MG63 (cell line): ENCODE measurements at regions not wholly inside any gene's neighbourhood (a gene's known extent, or its start where the extent isn't known, plus 50 kb on each side); places are given as distances from the start of the nearest gene placed in this dataset.
"Not testable (repeated sequence)": the region's sequence is repeated elsewhere in the genome, so short reads cannot be mapped to it uniquely, and the experiment has no call there.

Experiments used
- DNase-seq: peaks from one replicate; pipeline ENCODE4 v3.0.0-alpha.2; 2020
- H3K27me3 ChIP-seq: fragments of 250-450 bp; sonication (Bioruptor Pico); 2 replicates; pipeline ENCODE4 v1.5.1; 2020; ENCODE audit warnings: mild to moderate bottlenecking, moderate library complexity
- H3K36me3 ChIP-seq: fragments of 250-450 bp; sonication (Bioruptor Pico); 2 replicates; pipeline ENCODE4 v1.5.1; 2020; ENCODE audit warnings: mild to moderate bottlenecking, moderate library complexity
- H3K4me3 ChIP-seq: fragments of 250-450 bp; sonication (Bioruptor Pico); 2 replicates; pipeline ENCODE4 v1.5.1; 2020; ENCODE audit warnings: mild to moderate bottlenecking, moderate library complexity
- H3K9me3 ChIP-seq: fragments of 250-450 bp; sonication (Bioruptor Pico); 2 replicates; pipeline ENCODE4 v1.5.1; 2020; ENCODE audit warnings: mild to moderate bottlenecking, moderate library complexity

DNA sequence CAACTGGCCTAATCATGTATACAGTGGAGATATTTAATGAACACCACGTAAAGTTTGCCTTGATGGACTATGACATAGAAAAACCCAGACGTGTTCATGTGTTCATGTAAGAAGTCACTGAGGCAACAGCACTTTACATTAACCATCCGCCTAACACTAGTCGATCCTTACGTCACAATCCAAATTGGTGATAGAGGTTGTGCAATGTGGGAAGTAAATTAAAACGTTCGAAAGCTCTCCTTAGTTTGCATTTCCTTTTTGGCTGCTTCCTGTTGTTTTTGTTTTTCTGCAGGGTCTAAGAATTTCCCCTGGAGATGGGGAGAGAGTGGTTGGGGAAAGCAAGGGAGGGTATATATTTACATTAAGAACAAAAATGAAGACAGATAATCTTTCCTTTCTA is 587.5 kb upstream of the ADGRL2 start:
- DNase-seq: no peak
- H3K9me3 ChIP-seq: no peaks in the 10 kb centered on the region
- no peaks in the 10 kb centered on the region for H3K36me3 ChIP-seq
- H3K4me3 ChIP-seq: no peak overlapping the region
- no peaks in the 10 kb centered on the region; the same call in 1 of the 2 replicates for H3K27me3 ChIP-seq

DNA sequence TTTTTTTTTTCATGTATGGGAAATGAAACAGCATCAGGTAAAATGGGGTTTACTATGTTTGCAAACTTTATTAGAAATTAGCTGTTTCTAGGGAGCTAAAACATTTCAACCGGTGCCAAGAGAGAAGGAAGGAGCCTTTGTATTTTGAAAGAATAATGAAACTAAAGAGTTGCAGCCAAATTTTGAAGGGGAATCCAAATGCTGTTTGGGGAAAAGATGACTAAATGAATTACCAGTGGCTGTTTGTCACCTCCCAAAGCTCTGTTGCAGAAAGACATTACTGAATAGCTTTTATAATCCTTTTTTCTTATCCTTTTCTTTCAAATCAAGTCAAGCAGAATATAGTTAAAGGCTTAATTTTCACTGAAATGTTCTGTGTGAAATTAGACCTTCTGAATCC is 591.3 kb upstream of the ADGRL2 start:
- H3K36me3 ChIP-seq: no peaks in the 10 kb centered on the region
- no peaks in the 10 kb centered on the region for H3K27me3 ChIP-seq

DNA sequence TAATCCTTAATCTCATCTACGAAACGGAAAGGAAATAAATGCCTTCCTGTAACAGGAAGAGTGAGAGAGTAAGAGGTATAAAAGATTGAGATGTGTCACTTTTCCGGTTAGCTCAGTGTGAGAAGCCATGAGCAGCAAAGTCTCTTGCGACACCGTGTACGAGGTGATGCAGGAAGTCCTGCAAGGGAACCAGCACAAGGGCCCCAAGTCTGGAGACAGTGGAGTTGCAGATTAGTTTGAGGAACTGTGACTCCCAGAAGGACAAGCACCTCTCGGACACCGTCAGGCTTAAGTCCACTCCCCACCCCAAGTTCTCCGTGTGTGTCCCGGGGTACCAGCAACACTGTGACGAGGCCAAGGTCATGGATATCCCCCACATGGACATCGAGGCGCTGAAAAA is 592.3 kb upstream of the ADGRL2 start:
- Histone ChIP-seq H3K4me3 (no peak overlapping the region), H3K27me3 (no peaks in the 10 kb centered on the region), H3K9me3 (no peaks in the 10 kb centered on the region), H3K36me3 (no peaks in the 10 kb centered on the region)
- DNase-seq: no peak

More for the DNA sequence above, 591.3 kb upstream of the ADGRL2 start:
- Histone ChIP-seq H3K9me3 (no peaks in the 10 kb centered on the region), H3K4me3 (no peak overlapping the region)
- no peak for DNase-seq

DNA sequence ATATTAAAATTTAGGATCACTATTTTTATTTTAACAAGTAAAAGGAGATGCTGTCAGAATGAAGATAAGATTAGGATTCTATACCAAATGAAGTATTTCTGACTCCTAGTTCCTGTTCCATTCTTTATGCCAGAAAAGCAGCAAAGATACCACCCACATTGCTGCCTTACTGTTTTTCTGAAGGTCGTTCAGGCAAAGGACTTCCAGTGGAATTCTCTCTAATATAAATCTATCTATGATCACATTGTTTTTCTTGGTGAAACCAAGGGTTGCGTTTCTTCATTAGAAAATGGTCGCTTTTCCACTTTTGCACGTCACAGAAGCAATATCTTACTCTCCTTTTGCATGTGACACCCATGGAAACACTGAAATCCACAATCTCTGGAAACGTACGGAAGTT is 594.8 kb upstream of the ADGRL2 start:
- DNase-seq: no peak
- Histone ChIP-seq H3K27me3 (no peaks in the 10 kb centered on the region), H3K9me3 (no peaks in the 10 kb centered on the region), H3K4me3 (no peak overlapping the region), H3K36me3 (no peaks in the 10 kb centered on the region)

DNA sequence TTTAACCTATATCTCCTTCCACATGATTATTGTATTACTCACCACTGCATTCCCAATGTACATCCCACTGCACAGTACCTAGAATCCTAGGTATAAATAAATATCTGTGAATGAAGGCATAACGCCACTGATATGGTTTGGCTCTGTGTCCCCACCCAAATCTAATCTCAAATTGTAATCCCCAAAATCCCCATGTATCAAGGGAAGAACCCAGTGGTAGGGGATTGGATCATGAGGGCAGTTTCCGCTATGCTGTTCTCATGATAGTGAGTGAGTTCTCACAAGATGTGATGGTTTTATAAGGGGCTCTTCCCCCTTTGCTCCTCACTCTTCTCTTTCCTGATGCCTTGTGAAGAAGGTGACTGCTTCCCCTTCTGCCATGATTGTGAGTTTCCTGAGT is 599.0 kb upstream of the ADGRL2 start:
- no peaks in the 10 kb centered on the region for H3K9me3 ChIP-seq
- no peak overlapping the region for H3K4me3 ChIP-seq
- no peaks in the 10 kb centered on the region for H3K27me3 ChIP-seq
- DNase-seq: no peak
- no peaks in the 10 kb centered on the region for H3K36me3 ChIP-seq

DNA sequence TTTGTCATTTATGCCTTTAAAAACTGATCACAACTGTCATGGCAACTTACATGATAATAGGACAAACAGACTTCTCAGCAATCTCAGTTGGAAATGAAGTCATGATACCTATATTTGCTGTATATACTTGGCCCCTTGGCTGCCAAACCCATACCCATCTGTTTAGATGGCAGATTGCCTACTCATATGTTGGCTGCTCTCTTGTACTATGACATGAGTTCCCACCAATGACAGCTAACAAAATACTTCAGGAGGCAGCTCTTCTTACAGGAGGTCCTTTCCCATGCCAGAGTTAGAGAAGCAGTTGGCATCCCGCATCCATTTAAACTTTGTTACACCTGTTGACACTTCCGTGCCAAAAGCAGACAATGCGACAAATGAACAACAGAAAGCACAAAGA is 603.1 kb upstream of the ADGRL2 start:
- Histone ChIP-seq H3K9me3 (no peaks in the 10 kb centered on the region), H3K4me3 (no peak overlapping the region), H3K36me3 (no peaks in the 10 kb centered on the region), H3K27me3 (0 out of 2 replicates have a peak, but pooled peaks cover 2% of the 10 kb centered on the region)
- no peak for DNase-seq

DNA sequence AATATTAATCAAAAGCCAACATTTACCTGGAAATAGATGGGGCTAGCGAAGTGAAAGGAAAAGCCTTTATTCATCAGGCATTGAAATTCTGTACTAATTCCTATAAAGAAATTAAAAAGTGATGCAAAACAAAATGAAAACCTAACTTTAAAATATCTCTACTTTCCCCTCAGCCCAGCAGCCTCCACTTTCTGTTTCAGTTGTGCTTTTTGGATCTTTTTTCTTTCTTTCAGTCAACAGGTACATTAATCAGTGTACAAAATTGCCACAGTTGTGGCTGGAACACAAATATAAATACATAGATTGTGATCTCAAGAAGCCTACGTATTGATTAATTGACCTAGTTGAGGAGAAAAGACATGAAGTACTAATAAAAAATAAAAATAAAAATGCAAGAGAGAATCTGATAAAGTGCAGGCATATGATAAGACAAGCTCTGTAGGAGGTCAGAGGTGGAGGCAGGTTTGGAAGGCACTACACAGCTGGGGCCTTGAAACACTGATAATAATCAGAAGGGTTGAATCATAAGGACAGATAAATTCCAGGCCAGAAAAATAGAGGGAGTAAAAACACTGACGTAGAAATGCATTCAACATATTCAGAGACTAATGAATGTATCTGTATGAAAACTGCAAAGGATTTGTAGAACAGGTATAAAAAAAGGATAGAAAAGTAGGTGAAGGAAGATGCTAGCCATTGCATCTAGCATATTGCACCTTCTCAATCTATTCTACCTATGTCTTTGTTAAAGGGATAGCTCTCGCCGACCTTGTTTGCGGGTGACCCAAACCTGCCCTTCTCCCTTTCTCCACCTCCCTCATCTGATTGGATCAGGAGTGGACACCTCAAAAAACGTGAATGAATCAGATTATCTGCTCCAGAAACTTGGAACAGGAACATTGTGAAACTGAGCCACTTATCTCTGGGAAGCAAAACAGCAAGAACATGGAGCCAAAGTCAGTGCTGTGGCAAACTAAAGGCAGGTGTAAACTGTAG is 607.8 kb upstream of the ADGRL2 start:
- Histone ChIP-seq H3K4me3 (no peak overlapping the region), H3K36me3 (no peaks in the 10 kb centered on the region), H3K27me3 (0 out of 2 replicates have a peak, but pooled peaks cover 2% of the 10 kb centered on the region), H3K9me3 (no peaks in the 10 kb centered on the region)
- DNase-seq: no peak

DNA sequence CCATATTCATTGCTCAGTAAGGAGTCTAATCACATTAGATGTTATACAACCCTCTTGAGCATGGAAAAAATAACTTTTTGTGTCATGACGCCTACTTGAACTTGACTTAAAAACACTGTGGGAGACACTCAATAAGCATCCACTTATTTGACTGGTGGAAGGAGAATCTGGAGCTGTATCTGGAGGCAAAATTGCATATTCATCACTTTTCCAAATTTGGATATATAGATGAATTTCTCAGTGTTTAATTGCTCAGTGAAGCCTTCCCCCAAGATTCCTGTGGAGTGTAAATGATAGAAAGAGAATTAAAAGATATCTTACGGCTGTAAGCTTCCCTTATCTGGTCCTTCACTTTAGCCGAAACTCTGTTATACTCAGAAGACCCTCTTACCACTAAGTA is 610.7 kb upstream of the ADGRL2 start:
- DNase-seq: no peak
- no peaks in the 10 kb centered on the region for H3K27me3 ChIP-seq
- no peaks in the 10 kb centered on the region for H3K9me3 ChIP-seq
- no peak overlapping the region for H3K4me3 ChIP-seq
- H3K36me3 ChIP-seq: no peaks in the 10 kb centered on the region

DNA sequence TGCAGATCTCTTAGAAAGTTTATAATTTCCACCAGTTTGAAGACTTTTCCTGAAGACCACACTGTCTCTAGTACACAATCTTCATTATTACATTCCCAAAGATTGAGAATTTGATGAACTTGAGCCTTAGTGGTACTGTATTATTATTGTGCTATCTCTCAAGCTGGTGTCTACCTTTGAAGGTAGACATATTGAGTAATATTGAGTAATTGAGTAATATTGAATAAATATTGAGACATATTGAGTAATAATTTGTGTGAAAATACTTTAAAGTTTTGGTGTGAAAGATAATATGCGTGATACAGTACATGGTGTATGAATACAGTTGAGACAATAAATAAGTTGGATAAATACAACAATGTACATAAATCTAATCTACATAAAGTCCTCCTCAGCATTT is 613.1 kb upstream of the ADGRL2 start:
- no peaks in the 10 kb centered on the region for H3K36me3 ChIP-seq
- no peak for DNase-seq
- H3K27me3 ChIP-seq: no peaks in the 10 kb centered on the region
- no peaks in the 10 kb centered on the region for H3K9me3 ChIP-seq
- no peak overlapping the region for H3K4me3 ChIP-seq

DNA sequence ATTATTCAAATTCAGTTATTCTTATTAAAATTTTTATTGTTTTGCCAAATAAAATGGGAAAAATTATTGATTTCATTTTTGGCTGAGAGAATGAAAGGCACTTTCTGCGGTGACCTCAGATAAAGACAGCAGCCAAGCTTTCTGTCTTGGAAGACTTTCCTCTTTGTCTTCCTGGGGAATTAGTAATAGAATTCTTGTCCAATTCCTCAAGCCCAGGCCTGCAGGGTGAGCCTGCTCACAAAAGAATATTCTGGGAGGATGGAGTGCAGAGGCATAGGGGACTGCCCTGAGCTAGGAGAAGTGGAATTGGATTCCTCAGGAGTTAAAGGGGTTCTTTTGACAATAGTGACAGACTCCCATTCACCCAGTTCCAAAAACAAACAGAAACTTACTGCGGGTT is 614.5 kb upstream of the ADGRL2 start:
- DNase-seq: peak; percentile 19
- no peaks in the 10 kb centered on the region for H3K27me3 ChIP-seq
- H3K36me3 ChIP-seq: no peaks in the 10 kb centered on the region
- H3K9me3 ChIP-seq: 0 out of 2 replicates have a peak, but pooled peaks cover under 1% of the 10 kb centered on the region
- no peak overlapping the region for H3K4me3 ChIP-seq

DNA sequence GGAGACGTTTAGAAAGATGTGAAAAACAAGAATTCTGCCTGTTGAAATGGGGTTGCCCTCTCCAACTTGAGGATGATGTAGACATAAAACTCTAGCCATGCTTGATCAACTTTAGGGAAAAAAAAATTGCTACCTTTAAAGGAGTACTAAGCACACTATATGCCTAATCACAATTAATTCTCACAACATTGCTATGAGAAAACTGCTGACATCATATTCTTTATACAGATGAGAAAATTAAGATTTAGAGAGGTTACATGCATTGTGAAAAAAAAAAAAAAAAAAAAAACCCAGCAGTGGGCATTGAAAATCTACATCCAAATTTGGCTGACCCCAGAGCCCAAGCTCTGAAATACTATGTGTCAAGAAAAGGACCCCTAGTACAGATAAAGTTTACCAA is 617.2 kb upstream of the ADGRL2 start:
- H3K36me3 ChIP-seq: no peaks in the 10 kb centered on the region
- H3K9me3 ChIP-seq: 0 out of 2 replicates have a peak, but pooled peaks cover 6% of the 10 kb centered on the region
- no peaks in the 10 kb centered on the region for H3K27me3 ChIP-seq
- H3K4me3 ChIP-seq: no peak overlapping the region
- DNase-seq: no peak

DNA sequence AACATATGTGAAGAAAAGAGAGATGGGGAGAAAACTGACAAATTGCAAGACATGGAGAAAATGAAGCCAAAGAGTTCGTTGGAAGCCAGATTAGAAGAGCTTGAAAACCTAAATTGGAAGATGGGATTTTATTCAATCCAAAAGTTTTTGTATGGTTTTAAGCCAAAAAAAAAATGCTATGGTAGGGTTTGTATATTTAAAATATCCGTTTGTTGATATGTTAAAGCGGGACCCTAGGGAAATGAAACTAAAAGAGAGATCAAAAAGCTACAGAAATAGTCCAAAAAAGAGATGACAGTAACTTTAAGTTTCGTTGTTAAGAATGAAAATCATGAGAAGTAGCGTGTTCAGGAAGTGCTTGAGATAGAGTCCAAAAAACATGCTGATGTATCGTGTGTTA is 617.7 kb upstream of the ADGRL2 start:
- H3K36me3 ChIP-seq: no peaks in the 10 kb centered on the region
- 0 out of 2 replicates have a peak, but pooled peaks cover 6% of the 10 kb centered on the region for H3K9me3 ChIP-seq
- no peak for DNase-seq
- H3K4me3 ChIP-seq: no peak overlapping the region
- H3K27me3 ChIP-seq: no peaks in the 10 kb centered on the region

DNA sequence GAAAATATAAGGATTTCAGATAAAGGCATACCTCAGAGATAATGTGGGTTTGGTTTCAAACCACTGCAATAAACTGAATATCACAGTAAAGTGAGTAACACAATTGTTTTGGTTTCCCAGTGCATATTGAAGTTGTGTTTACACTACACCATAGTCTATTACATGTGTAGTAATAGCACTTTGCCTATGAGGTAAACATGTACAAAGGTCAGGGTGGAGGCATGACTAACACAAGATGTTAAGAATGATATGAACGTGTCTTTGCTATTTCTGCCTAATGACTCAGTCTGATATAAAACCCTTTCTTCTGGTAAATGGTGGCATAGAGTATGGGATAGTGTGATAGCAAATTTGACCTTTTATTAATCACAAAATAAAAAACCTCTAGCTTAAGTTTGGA is 621.5 kb upstream of the ADGRL2 start:
- 0 out of 2 replicates have a peak, but pooled peaks cover 6% of the 10 kb centered on the region for H3K9me3 ChIP-seq
- no peak overlapping the region for H3K4me3 ChIP-seq
- no peaks in the 10 kb centered on the region for H3K36me3 ChIP-seq
- no peaks in the 10 kb centered on the region for H3K27me3 ChIP-seq
- peak; percentile 5 for DNase-seq

DNA sequence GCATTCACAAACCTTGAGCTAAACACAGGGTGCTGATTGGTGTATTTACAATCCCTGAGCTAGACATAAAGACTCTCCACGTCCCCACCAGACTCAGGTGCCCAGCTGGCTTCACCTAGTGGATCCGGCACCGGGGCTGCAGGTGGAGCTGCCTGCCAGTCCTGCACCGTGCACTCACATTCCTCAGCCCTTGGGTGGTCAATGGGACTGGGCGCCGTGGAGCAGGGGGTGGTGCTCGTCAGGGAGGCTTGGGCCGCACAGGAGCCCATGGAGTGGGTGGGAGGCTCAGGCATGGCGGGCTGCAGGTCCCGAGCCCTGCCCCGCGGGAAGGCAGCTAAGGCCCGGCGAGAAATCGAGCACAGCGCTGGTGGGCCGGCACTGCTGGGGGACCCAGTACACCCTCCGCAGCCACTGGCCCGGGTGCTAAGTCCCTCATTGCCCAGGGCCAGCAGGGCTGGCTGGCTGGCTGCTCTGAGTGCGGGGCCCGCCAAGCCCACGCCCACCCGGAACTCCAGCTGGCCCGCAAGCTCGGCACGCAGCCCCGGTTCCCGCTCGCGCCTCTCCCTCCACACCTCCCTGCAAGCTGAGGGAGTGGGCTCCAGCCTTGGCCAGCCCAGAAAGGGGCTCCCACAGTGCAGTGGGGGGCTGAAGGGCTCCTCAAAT is 622.2 kb upstream of the ADGRL2 start:
- DNase-seq, H3K9me3 ChIP-seq, H3K4me3 ChIP-seq, H3K27me3 ChIP-seq, H3K36me3 ChIP-seq: not testable (repeated sequence)

DNA sequence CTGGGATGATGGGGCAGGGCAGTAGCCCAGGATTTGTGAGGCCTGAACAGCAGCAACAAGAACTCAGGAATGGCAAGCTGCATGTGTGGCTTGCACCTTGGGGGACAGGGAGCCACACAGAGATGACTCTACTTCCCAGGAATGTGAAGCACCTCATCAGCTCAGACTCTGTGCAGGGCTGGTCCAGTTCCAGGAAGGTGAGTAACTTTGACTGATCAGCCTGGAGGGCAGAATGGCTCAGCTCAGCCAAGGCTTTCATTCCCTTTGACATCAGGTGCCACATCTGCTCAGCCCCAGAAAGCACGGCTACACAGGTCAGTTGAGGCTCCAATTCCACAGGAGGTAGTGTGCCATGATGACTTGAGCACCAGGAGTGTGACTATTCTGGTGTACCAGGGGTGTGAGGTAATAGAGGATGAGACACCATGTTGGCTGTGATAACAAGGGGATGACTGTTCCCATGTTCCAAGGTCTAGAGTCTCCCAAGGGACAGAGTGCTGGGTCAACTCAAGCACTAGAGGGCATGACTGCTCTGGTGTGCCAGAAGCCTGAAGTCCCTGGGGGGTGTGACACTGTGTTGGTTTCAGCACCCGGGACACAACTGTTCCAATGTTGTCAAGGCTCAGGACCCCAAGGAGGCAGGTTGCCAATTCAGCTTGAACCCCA is 625.8 kb upstream of the ADGRL2 start:
- no peak overlapping the region for H3K4me3 ChIP-seq
- H3K36me3 ChIP-seq: no peaks in the 10 kb centered on the region
- no peaks in the 10 kb centered on the region for H3K27me3 ChIP-seq
- DNase-seq: peak; percentile 45
- H3K9me3 ChIP-seq: peaks cover 10% of the 10 kb centered on the region; the same call in 1 of the 2 replicates

DNA sequence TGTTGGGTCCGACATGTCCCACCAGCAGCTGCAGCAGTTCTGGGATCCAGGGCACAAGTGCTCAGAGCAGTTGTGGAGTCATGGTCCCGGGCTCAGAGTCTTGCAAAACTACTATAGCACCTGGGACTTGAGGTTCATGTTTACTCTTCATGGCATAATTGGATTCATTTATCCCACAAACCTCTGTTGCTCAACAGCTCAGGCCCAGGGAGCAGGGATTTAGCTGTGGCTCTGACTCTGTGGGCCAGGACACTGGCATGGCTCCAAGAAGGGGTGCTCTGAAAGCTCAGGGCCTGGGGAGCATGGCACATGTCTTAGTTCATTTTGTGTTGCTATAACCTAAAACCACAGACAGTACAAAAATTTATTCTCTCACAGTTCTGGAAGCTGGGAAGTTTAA is 626.7 kb upstream of the ADGRL2 start:
- Histone ChIP-seq H3K4me3 (no peak overlapping the region), H3K27me3 (no peaks in the 10 kb centered on the region), H3K36me3 (no peaks in the 10 kb centered on the region), H3K9me3 (peaks cover 10% of the 10 kb centered on the region; the same call in 1 of the 2 replicates)
- DNase-seq: no peak

DNA sequence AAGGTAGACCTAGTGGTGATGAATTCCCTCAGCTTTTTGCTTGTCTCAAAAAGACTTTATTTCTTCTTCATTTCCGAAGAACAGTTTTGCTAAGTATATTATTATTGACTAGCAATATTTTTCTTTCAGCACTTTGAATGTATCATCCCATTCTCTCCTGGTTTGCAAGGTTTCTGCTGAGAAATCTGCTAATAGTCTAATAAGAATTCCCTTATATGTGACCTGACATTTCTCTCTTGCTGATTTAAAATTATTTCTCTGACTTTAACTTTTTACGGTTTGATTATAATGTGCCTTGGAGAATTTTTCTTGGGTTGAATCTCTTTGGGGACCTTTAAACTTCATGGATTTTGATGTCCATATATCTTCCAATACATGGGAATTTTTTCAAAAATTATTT is 628.3 kb upstream of the ADGRL2 start:
- H3K27me3 ChIP-seq: no peaks in the 10 kb centered on the region
- DNase-seq: no peak
- H3K9me3 ChIP-seq: peaks cover 10% of the 10 kb centered on the region; the same call in 1 of the 2 replicates

More for the DNA sequence above, 628.3 kb upstream of the ADGRL2 start:
- no peak overlapping the region for H3K4me3 ChIP-seq
- no peaks in the 10 kb centered on the region for H3K36me3 ChIP-seq
